T-helper 2 cell treated with Interferon-gamma antibody and Interleukin-4, amounts not matched to agents 5 μg/mL and 100 μg/mL, for 36 hours (primary cell): ENCODE measurements at regions not wholly inside any gene's neighbourhood (a gene's known extent, or its start where the extent isn't known, plus 50 kb on each side); places are given as distances from the start of the nearest gene placed in this dataset.

ENCODE experiments used
- DNase-seq: peaks from one replicate; pipeline ENCODE4 v3.0.0; 2021; ENCODE audit warnings: low spot score
- H3K27ac Mint-ChIP-seq: one replicate; pipeline ENCODE4 v1.8.0; 2021; ENCODE audit warnings: mild to moderate bottlenecking, mixed read lengths
- H3K27me3 Mint-ChIP-seq: one replicate; pipeline ENCODE4 v1.8.0; 2021; ENCODE audit warnings: low read depth, mixed read lengths
- H3K36me3 Mint-ChIP-seq: one replicate; pipeline ENCODE4 v1.8.0; 2021; ENCODE audit warnings: low read depth, mixed read lengths
- H3K4me1 Mint-ChIP-seq: one replicate; pipeline ENCODE4 v1.8.0; 2021; ENCODE audit warnings: low read depth, mixed read lengths
- H3K4me3 Mint-ChIP-seq: one replicate; pipeline ENCODE4 v1.8.0; 2022; ENCODE audit warnings: mild to moderate bottlenecking, moderate library complexity, mixed read lengths
- H3K9me3 Mint-ChIP-seq: one replicate; pipeline ENCODE4 v1.8.0; 2021; ENCODE audit warnings: mixed read lengths

GRCh38 chr2:118525346-118525745 is 322.1 kb downstream of the EN1 start:
- H3K4me1 Mint-ChIP-seq, result no peaks in the 10 kb centered on the region
- H3K9me3 Mint-ChIP-seq, result no peaks in the 10 kb centered on the region
- H3K27ac Mint-ChIP-seq, result no peak overlapping the region
- H3K36me3 Mint-ChIP-seq, result no peaks in the 10 kb centered on the region
- no peaks in the 10 kb centered on the region for H3K27me3 Mint-ChIP-seq
- DNase-seq, result no peak
- H3K4me3 Mint-ChIP-seq, result no peak overlapping the region

- DNase-seq, result no peak
- Mint-ChIP-seq H3K27me3 (no peaks in the 10 kb centered on the region), H3K4me1 (no peaks in the 10 kb centered on the region), H3K9me3 (no peaks in the 10 kb centered on the region), H3K27ac (no peak overlapping the region), H3K36me3 (no peaks in the 10 kb centered on the region), H3K4me3 (no peak overlapping the region)
These were observed 322.5 kb downstream of the EN1 start for GRCh38 chr2:118524911-118525310.

DNA sequence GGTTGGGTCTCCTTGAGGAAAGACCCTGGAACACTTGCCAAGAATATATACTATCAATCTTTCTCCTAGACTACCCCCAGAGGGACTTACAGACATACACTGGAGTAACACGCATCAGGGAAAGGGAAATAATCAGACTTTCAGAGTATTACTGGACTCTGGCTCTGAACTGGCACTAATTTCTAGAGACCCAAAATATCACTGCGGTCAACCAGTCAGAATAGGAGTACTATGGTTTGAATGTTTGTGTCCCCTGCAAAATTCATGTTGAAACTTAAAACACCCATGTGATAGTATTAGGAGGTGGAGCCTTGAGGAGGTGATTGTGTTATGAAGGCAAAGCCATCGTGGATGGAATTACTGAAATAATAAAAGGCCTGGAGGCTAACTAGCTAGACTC is 323.7 kb downstream of the EN1 start:
- DNase-seq, result no peak
- no peaks in the 10 kb centered on the region for H3K36me3 Mint-ChIP-seq
- no peak overlapping the region for H3K4me3 Mint-ChIP-seq
- H3K4me1 Mint-ChIP-seq, result no peaks in the 10 kb centered on the region
- no peaks in the 10 kb centered on the region for H3K9me3 Mint-ChIP-seq
- no peaks in the 10 kb centered on the region for H3K27me3 Mint-ChIP-seq
- no peak overlapping the region for H3K27ac Mint-ChIP-seq

- Mint-ChIP-seq H3K27me3 (no peaks in the 10 kb centered on the region), H3K4me1 (no peaks in the 10 kb centered on the region), H3K9me3 (no peaks in the 10 kb centered on the region), H3K4me3 (no peak overlapping the region), H3K36me3 (no peaks in the 10 kb centered on the region), H3K27ac (no peak overlapping the region)
- DNase-seq, result no peak
These were observed 325.5 kb downstream of the EN1 start for GRCh38 chr2:118521960-118522359.

GRCh38 chr2:118521272-118521671 is 326.2 kb downstream of the EN1 start:
- Mint-ChIP-seq H3K4me3 (no peak overlapping the region), H3K9me3 (no peaks in the 10 kb centered on the region), H3K27ac (no peak overlapping the region), H3K4me1 (no peaks in the 10 kb centered on the region), H3K36me3 (no peaks in the 10 kb centered on the region), H3K27me3 (no peaks in the 10 kb centered on the region)
- DNase-seq, result no peak

DNA sequence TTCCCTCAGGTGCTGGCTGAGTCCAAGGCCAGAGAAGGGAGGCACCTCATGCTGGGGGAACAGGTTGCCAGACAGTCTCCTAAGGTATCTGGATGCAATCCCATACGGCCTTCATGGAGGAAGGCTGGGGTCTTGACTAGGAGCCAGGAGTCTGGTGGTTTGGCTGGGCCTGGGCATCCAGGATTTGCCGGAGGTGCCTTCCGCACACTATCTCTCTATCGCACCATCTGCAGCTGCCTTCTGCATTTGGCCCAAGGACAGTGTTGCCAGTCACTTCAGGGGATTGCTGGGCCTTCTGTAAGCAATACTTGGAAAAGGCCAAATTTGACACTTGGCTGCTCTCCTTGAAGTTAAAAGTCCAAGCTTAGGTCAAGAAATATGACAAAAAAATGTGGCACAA is 327.2 kb downstream of the EN1 start:
- H3K36me3 Mint-ChIP-seq, result no peaks in the 10 kb centered on the region
- H3K9me3 Mint-ChIP-seq, result no peaks in the 10 kb centered on the region
- H3K27ac Mint-ChIP-seq, result no peak overlapping the region
- no peak overlapping the region for H3K4me3 Mint-ChIP-seq
- H3K27me3 Mint-ChIP-seq, result no peaks in the 10 kb centered on the region
- H3K4me1 Mint-ChIP-seq, result no peaks in the 10 kb centered on the region
- DNase-seq, result no peak

GRCh38 chr2:118519511-118519910 is 327.9 kb downstream of the EN1 start:
- no peak overlapping the region for H3K4me3 Mint-ChIP-seq

GRCh38 chr2:118510807-118511206 is 336.6 kb downstream of the EN1 start:
- Mint-ChIP-seq H3K4me1 (no peaks in the 10 kb centered on the region), H3K4me3 (no peak overlapping the region), H3K9me3 (no peaks in the 10 kb centered on the region), H3K27me3 (no peaks in the 10 kb centered on the region), H3K27ac (no peak overlapping the region), H3K36me3 (no peaks in the 10 kb centered on the region)
- DNase-seq, result no peak

More at GRCh38 chr2:118519511-118519910, 327.9 kb downstream of the EN1 start:
- Mint-ChIP-seq H3K9me3 (no peaks in the 10 kb centered on the region), H3K4me1 (no peaks in the 10 kb centered on the region), H3K27me3 (no peaks in the 10 kb centered on the region), H3K36me3 (no peaks in the 10 kb centered on the region), H3K27ac (no peak overlapping the region)
- no peak for DNase-seq

DNA sequence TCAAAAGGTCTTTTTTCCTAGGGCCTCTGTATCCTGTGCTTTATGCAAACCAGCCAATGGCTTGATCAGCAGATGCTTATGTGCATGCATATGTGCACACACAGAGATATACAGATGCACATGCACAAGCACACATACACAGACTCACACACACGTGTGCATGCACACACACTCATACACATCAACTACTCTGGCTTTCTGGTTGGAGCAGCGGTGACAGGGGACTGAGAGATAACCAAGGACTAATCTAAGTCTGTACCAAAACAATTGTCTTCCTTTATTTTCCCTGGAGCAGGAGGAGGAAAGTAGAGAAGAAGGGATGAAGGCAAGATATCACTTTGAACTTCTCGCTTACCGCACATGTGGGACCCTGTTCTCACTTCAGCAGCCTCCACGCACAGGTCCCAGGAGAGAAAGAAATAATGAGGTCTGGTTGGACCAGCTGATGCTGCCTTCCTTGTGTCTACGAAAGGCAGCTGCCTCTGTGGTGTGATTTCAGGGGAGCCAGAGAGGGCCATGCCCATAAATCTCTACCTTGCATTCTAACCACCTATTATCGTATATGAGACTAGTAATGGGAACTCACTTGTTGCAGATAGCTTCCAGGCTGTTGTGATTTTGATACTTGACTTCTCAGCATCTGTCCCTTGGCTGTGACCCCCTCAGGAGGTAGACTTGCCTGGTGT is 338.0 kb downstream of the EN1 start:
- no peak overlapping the region for H3K27ac Mint-ChIP-seq
- H3K9me3 Mint-ChIP-seq, result no peaks in the 10 kb centered on the region
- H3K36me3 Mint-ChIP-seq, result no peaks in the 10 kb centered on the region
- no peak for DNase-seq
- no peaks in the 10 kb centered on the region for H3K4me1 Mint-ChIP-seq
- H3K27me3 Mint-ChIP-seq, result no peaks in the 10 kb centered on the region
- H3K4me3 Mint-ChIP-seq, result no peak overlapping the region

- H3K36me3 Mint-ChIP-seq, result no peaks in the 10 kb centered on the region
- H3K27me3 Mint-ChIP-seq, result no peaks in the 10 kb centered on the region
- H3K9me3 Mint-ChIP-seq, result no peaks in the 10 kb centered on the region
- H3K4me1 Mint-ChIP-seq, result no peaks in the 10 kb centered on the region
- DNase-seq, result no peak
- no peak overlapping the region for H3K4me3 Mint-ChIP-seq
- no peak overlapping the region for H3K27ac Mint-ChIP-seq
These were observed 339.2 kb downstream of the EN1 start for GRCh38 chr2:118508282-118508681.

GRCh38 chr2:118505436-118505835 is 342.0 kb downstream of the EN1 start:
- DNase-seq, result no peak
- H3K9me3 Mint-ChIP-seq, result no peaks in the 10 kb centered on the region
- H3K27ac Mint-ChIP-seq, result no peak overlapping the region
- no peak overlapping the region for H3K4me3 Mint-ChIP-seq
- no peaks in the 10 kb centered on the region for H3K36me3 Mint-ChIP-seq
- H3K27me3 Mint-ChIP-seq, result no peaks in the 10 kb centered on the region
- no peaks in the 10 kb centered on the region for H3K4me1 Mint-ChIP-seq

DNA sequence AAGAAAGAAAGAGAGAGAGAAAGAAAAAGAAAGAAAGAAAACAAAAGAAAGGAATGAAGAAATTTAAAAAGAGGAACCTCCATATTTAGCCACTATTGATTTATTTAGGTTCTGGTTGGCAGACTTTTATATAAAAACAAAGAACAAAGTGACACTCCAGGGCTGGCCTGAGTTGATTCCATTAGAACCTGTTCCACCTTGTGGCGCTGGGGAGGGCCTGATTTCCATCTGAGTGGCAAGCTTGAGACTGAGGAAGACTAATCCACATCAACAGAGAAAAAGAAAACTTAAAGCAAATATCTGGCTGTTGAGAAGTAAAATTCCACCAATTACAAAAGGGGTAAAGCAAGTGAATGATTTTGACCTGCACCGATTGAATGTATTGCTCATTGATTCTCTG is 345.3 kb downstream of the EN1 start:
- no peaks in the 10 kb centered on the region for H3K9me3 Mint-ChIP-seq
- no peaks in the 10 kb centered on the region for H3K36me3 Mint-ChIP-seq
- no peaks in the 10 kb centered on the region for H3K4me1 Mint-ChIP-seq
- H3K4me3 Mint-ChIP-seq, result no peak overlapping the region
- DNase-seq, result no peak
- H3K27me3 Mint-ChIP-seq, result no peaks in the 10 kb centered on the region
- no peak overlapping the region for H3K27ac Mint-ChIP-seq

DNA sequence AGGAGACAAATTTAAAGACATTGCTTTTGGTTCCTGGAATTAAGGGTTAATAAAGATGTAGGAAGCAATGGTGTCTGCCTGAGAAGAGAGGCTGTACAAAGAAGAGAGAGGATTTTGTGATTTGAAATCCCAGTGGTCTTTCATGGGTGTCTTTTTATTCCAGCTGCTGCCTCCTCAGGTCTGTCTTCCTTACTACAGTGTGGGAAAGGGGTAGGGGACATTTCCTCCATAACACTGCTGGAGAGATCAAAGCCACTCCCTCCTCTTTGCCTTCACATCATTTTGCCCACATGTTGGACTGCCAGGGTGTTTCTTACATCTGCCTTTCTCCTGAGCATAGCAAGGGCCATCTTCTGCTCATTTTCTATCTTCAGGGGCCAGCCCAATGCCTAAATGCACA is 348.5 kb downstream of the EN1 start:
- no peaks in the 10 kb centered on the region for H3K27me3 Mint-ChIP-seq
- H3K36me3 Mint-ChIP-seq, result no peaks in the 10 kb centered on the region
- no peak overlapping the region for H3K4me3 Mint-ChIP-seq
- DNase-seq, result no peak
- H3K4me1 Mint-ChIP-seq, result no peaks in the 10 kb centered on the region
- H3K9me3 Mint-ChIP-seq, result no peaks in the 10 kb centered on the region
- H3K27ac Mint-ChIP-seq, result no peak overlapping the region

GRCh38 chr2:118496870-118497611 is 350.4 kb downstream of the EN1 start:
- H3K4me3 Mint-ChIP-seq, result no peak overlapping the region
- no peak overlapping the region for H3K27ac Mint-ChIP-seq
- H3K27me3 Mint-ChIP-seq, result no peaks in the 10 kb centered on the region

GRCh38 chr2:118496467-118496866 is 351.0 kb downstream of the EN1 start:
- H3K27me3 Mint-ChIP-seq, result no peaks in the 10 kb centered on the region
- no peak overlapping the region for H3K4me3 Mint-ChIP-seq
- no peak for DNase-seq
- no peak overlapping the region for H3K27ac Mint-ChIP-seq
- no peaks in the 10 kb centered on the region for H3K36me3 Mint-ChIP-seq
- no peaks in the 10 kb centered on the region for H3K4me1 Mint-ChIP-seq
- H3K9me3 Mint-ChIP-seq, result peaks cover 5% of the 10 kb centered on the region

More at GRCh38 chr2:118496870-118497611, 350.4 kb downstream of the EN1 start:
- Mint-ChIP-seq H3K4me1 (no peaks in the 10 kb centered on the region), H3K36me3 (no peaks in the 10 kb centered on the region), H3K9me3 (peaks cover 2% of the 10 kb centered on the region)
- DNase-seq, result no peak
